HEK293 (cell line): ENCODE measurements at regions not wholly inside any gene's neighbourhood (a gene's known extent, or its start where the extent isn't known, plus 50 kb on each side); places are given as distances from the start of the nearest gene placed in this dataset.

Experiments used
- CTCF ChIA-PET: fragments of 350-600 bp; formaldehyde crosslinking; extraction: SDS; loops from one replicate; lab custom pipeline; 2021; ENCODE audit warnings: antibody characterized with exemption; lab: Yijun Ruan, JAX
- POLR2A ChIA-PET: fragments of 300-600 bp; formaldehyde crosslinking; extraction: SDS; loops from one replicate; lab custom pipeline; 2020; ENCODE audit warnings: antibody characterized with exemption, inconsistent platforms; lab: Yijun Ruan, JAX
- H3K27ac ChIP-seq: fragments of 200-500 bp; sonication (Bioruptor generic); 2 replicates; pipeline ENCODE4 v1.5.1; 2014; ENCODE audit warnings: low read depth, low read length, control low read depth, inconsistent platforms; ENCODE audit errors: extremely low read depth
- H3K36me3 ChIP-seq, 2 experiments: fragments of 200-500 bp in 1 of 2; sonication (Bioruptor generic) in 1 of 2; 1 replicate in 1 of 2; 2 replicates in 1 of 2; pipeline ENCODE4 v1.5.1; 2014 to 2017; ENCODE audit warnings: inconsistent platforms in 2 of 2, low read length in 2 of 2; ENCODE audit not compliant: control insufficient read depth in 2 of 2, insufficient read depth in 1 of 2
- H3K4me1 ChIP-seq: fragments of 200-500 bp; sonication (Bioruptor generic); 2 replicates; pipeline ENCODE4 v1.5.1; 2014; ENCODE audit warnings: mild to moderate bottlenecking, low read length, inconsistent platforms; ENCODE audit not compliant: control insufficient read depth, insufficient read depth
- H3K4me3 ChIP-seq: 2 replicates; pipeline ENCODE4 v1.5.1; 2011; ENCODE audit warnings: low read depth, mild to moderate bottlenecking, control low read depth, low read length, moderate library complexity
- H3K9me3 ChIP-seq: fragments of 200-500 bp; sonication (Bioruptor generic); 2 replicates; pipeline ENCODE4 v1.5.1; 2014; ENCODE audit warnings: low read depth, low read length, inconsistent platforms; ENCODE audit not compliant: control insufficient read depth, insufficient read depth
- BCL6B ChIP-seq: fragments of 450-650 bp; formaldehyde crosslinking; IDR thresholded peaks from 2 replicates; pipeline ENCODE4 v1.5.1; 2017; ENCODE audit warnings: missing biosample characterization, missing genetic modification characterization
- ELK4 ChIP-seq: IDR thresholded peaks from 2 replicates; pipeline ENCODE4 v1.6.1; 2011; ENCODE audit warnings: mild to moderate bottlenecking, low read depth, low read length, borderline replicate concordance
- HIC1 ChIP-seq: fragments of 450-650 bp; formaldehyde crosslinking; IDR thresholded peaks from 2 replicates; pipeline ENCODE4 v1.5.1; 2016; ENCODE audit warnings: missing biosample characterization, missing genetic modification characterization
- KLF7 ChIP-seq: fragments of 450-650 bp; formaldehyde crosslinking; IDR thresholded peaks from 2 replicates; pipeline ENCODE4 v1.5.1; 2016; ENCODE audit warnings: missing biosample characterization, missing genetic modification characterization, borderline replicate concordance
- OVOL3 ChIP-seq: fragments of 450-650 bp; formaldehyde crosslinking; IDR thresholded peaks from 2 replicates; pipeline ENCODE4 v1.5.1; 2016; ENCODE audit warnings: missing biosample characterization, missing genetic modification characterization
- RBAK ChIP-seq: fragments of 450-650 bp; formaldehyde crosslinking; IDR thresholded peaks from 2 replicates; pipeline ENCODE4 v1.5.1; 2016; ENCODE audit warnings: missing biosample characterization, missing genetic modification characterization
- YY2 ChIP-seq: fragments of 450-650 bp; formaldehyde crosslinking; IDR thresholded peaks from 2 replicates; pipeline ENCODE4 v1.5.1; 2016; ENCODE audit warnings: missing biosample characterization, missing genetic modification characterization
- ZEB2 ChIP-seq: fragments of 450-650 bp; formaldehyde crosslinking; IDR thresholded peaks from 2 replicates; pipeline ENCODE4 v1.5.1; 2016; ENCODE audit warnings: missing biosample characterization, missing genetic modification characterization
- ZNF19 ChIP-seq: fragments of 450-650 bp; formaldehyde crosslinking; IDR thresholded peaks from 2 replicates; pipeline ENCODE4; 2016; ENCODE audit warnings: missing biosample characterization, missing genetic modification characterization, low read depth
- ZNF2 ChIP-seq: fragments of 450-650 bp; formaldehyde crosslinking; IDR thresholded peaks from 2 replicates; pipeline ENCODE4 v1.5.1; 2016; ENCODE audit warnings: missing biosample characterization, missing genetic modification characterization
- ZNF302 ChIP-seq: fragments of 450-650 bp; formaldehyde crosslinking; IDR thresholded peaks from 2 replicates; pipeline ENCODE4 v1.5.1; 2016; ENCODE audit warnings: missing biosample characterization, missing genetic modification characterization, low read depth
- ZNF311 ChIP-seq: fragments of 450-650 bp; formaldehyde crosslinking; IDR thresholded peaks from 2 replicates; pipeline ENCODE4 v1.5.1; 2017; ENCODE audit warnings: missing biosample characterization, missing genetic modification characterization, borderline replicate concordance
- ZNF341 ChIP-seq: fragments of 450-650 bp; formaldehyde crosslinking; IDR thresholded peaks from 2 replicates; pipeline ENCODE4; 2016; ENCODE audit warnings: low read depth, missing biosample characterization, missing genetic modification characterization
- ZNF366 ChIP-seq: fragments of 450-650 bp; formaldehyde crosslinking; conservative IDR thresholded peaks from 2 replicates; pipeline ENCODE4 v1.5.1; 2016; ENCODE audit warnings: missing biosample characterization, missing genetic modification characterization
- ZNF37A ChIP-seq: fragments of 450-650 bp; IDR thresholded peaks from 2 replicates; pipeline ENCODE4 v1.5.1; 2018; ENCODE audit warnings: missing biosample characterization, missing genetic modification characterization
- ZNF48 ChIP-seq: fragments of 450-650 bp; formaldehyde crosslinking; IDR thresholded peaks from 2 replicates; pipeline ENCODE4 v1.5.1; 2016; ENCODE audit warnings: missing biosample characterization, missing genetic modification characterization
- ZNF518A ChIP-seq: fragments of 450-650 bp; formaldehyde crosslinking; conservative IDR thresholded peaks from 2 replicates; pipeline ENCODE4 v1.5.1; 2016; ENCODE audit warnings: low read depth, missing biosample characterization, missing genetic modification characterization
- ZNF544 ChIP-seq: fragments of 450-650 bp; formaldehyde crosslinking; IDR thresholded peaks from 2 replicates; pipeline ENCODE4 v1.5.0; 2017; ENCODE audit warnings: missing biosample characterization, missing genetic modification characterization
- ZNF548 ChIP-seq: fragments of 450-650 bp; formaldehyde crosslinking; IDR thresholded peaks from 2 replicates; pipeline ENCODE4 v1.5.1; 2016; ENCODE audit warnings: missing biosample characterization, missing genetic modification characterization
- ZNF658 ChIP-seq: fragments of 450-650 bp; formaldehyde crosslinking; IDR thresholded peaks from 2 replicates; pipeline ENCODE4; 2016; ENCODE audit warnings: missing biosample characterization, missing genetic modification characterization
- ZNF707 ChIP-seq: fragments of 450-650 bp; formaldehyde crosslinking; IDR thresholded peaks from 2 replicates; pipeline ENCODE4 v1.5.1; 2016; ENCODE audit warnings: missing biosample characterization, missing genetic modification characterization
- ZNF747 ChIP-seq: fragments of 450-650 bp; formaldehyde crosslinking; IDR thresholded peaks from 2 replicates; pipeline ENCODE4 v1.5.1; 2016; ENCODE audit warnings: missing biosample characterization, missing genetic modification characterization
- ZNF791 ChIP-seq: fragments of 450-650 bp; formaldehyde crosslinking; IDR thresholded peaks from 2 replicates; pipeline ENCODE4 v1.5.1; 2016; ENCODE audit warnings: missing biosample characterization, missing genetic modification characterization
- ZNF837 ChIP-seq: fragments of 450-650 bp; formaldehyde crosslinking; IDR thresholded peaks from 2 replicates; pipeline ENCODE4 v1.5.1; 2016; ENCODE audit warnings: missing biosample characterization, missing genetic modification characterization
- ZXDB ChIP-seq: fragments of 450-650 bp; formaldehyde crosslinking; IDR thresholded peaks from 2 replicates; pipeline ENCODE4 v1.5.1; 2016; ENCODE audit warnings: missing biosample characterization, missing genetic modification characterization

GRCh38 chr5:3392306-3392939, 203.2 kb upstream of the IRX1 start (continued):
- no peak for TF ChIP-seq HIC1
- no peak for TF ChIP-seq ZNF2 (tag by site-specific recombination)
- no peak for TF ChIP-seq ZNF19 (tag by site-specific recombination)
- no peak for TF ChIP-seq ELK4
- TF ChIP-seq ZNF341 (tag by site-specific recombination), result no peak
- TF ChIP-seq KLF7, result no peak
- TF ChIP-seq ZNF48 (tag by site-specific recombination), result no peak
- no peak for TF ChIP-seq ZXDB (tag by site-specific recombination)
- TF ChIP-seq OVOL3, result no peak

- ChIA-PET CTCF (no interaction called here), POLR2A (no interaction called here)
- no peaks in the 10 kb centered on the region for H3K9me3 ChIP-seq
- no peaks in the 10 kb centered on the region for H3K36me3 ChIP-seq
- no peak overlapping the region for H3K27ac ChIP-seq
- H3K4me1 ChIP-seq, result no peaks in the 10 kb centered on the region
- H3K4me3 ChIP-seq, result no peak overlapping the region
- TF ChIP-seq RBAK, result no peak
- no peak for TF ChIP-seq ZNF37A (tag by site-specific recombination)
- no peak for TF ChIP-seq ZNF366 (tag by site-specific recombination)
- TF ChIP-seq YY2 (tag by site-specific recombination), result no peak
- no peak for TF ChIP-seq ZNF518A
- TF ChIP-seq ZNF544 (tag by site-specific recombination), result no peak
- TF ChIP-seq ZNF837 (tag by site-specific recombination), result no peak
- TF ChIP-seq ZNF548 (tag by site-specific recombination), result no peak
- no peak for TF ChIP-seq ZNF658 (tag by site-specific recombination)
- no peak for TF ChIP-seq ZNF302 (tag by site-specific recombination)
- TF ChIP-seq ZNF2 (tag by site-specific recombination), result no peak
- no peak for TF ChIP-seq ZEB2
- no peak for TF ChIP-seq BCL6B (tag by site-specific recombination)
- TF ChIP-seq ZNF707 (tag by site-specific recombination), result no peak
- TF ChIP-seq ZNF747, result no peak
- no peak for TF ChIP-seq ZNF791 (tag by site-specific recombination)
- no peak for TF ChIP-seq ZNF311 (tag by site-specific recombination)
Observed at GRCh38 chr5:3391210-3391609, 204.4 kb upstream of the IRX1 start.
